ENCODE measurements at regions not wholly inside any gene's neighbourhood (a gene's known extent, or its start where the extent isn't known, plus 50 kb on each side); places are given as distances from the start of the nearest gene placed in this dataset.

GRCh38 chr4:149265645-149266044 lies 550.0 kb downstream of the IQCM start (continued):
- no peak for TF ChIP-seq HDAC6 (IDR thresholded peaks at IDR 0.05; ENCODE audit: low read depth, low read length)
- no peak for TF ChIP-seq TEAD4 (IDR thresholded peaks at IDR 0.05; ENCODE audit: low read depth, low read length)

Measured in H1 (cell line).